ENCODE measurements at regions not wholly inside any gene's neighbourhood (a gene's known extent, or its start where the extent isn't known, plus 50 kb on each side); places are given as distances from the start of the nearest gene placed in this dataset.

DNA sequence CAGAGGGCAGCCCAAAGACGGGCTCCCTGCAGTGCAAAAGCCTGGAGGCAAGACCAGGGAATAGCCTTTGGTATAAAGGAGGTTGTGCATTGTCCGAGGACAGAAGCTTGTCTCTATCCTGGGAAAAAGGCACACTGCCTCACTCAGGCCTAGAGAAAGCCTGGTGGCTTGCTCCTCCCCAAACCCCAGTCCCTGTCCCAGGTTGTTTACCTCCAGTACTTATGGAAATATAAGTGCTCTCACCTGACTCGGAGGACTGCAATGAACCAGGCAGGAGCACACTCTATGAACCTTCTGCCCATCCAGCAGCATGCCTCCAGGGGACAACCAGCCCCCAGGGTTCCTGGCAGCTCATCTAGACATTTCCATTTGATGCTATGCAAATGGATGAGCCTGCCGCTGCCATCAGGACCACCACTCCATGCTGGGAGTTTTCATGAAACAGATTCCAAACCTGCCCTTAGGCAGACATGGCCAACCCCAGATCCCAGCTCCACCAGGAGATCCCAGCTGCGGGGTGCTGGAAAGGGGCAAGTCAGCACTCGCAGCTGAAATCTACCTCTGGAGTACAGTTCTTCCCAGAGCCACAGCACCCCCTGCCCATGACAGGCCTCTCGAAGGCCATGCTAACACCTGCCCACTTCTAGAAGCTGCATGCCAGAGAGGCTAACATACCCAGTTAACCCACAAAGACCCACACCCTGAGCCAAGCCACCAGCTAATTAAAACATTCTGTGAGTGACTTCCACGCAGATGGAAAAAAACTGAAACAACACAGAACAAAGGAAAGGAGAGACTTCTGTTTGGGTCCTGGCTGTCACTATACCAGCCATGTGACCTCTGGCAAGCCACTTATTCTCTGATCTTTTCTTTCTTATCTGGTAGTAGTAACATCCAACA is 101.7 kb downstream of the TTC32 start:
- no peak overlapping the region for H3K4me3 ChIP-seq (ENCODE audit: control insufficient read depth, low read depth, low read length)
- TF ChIP-seq, protein P1, sequence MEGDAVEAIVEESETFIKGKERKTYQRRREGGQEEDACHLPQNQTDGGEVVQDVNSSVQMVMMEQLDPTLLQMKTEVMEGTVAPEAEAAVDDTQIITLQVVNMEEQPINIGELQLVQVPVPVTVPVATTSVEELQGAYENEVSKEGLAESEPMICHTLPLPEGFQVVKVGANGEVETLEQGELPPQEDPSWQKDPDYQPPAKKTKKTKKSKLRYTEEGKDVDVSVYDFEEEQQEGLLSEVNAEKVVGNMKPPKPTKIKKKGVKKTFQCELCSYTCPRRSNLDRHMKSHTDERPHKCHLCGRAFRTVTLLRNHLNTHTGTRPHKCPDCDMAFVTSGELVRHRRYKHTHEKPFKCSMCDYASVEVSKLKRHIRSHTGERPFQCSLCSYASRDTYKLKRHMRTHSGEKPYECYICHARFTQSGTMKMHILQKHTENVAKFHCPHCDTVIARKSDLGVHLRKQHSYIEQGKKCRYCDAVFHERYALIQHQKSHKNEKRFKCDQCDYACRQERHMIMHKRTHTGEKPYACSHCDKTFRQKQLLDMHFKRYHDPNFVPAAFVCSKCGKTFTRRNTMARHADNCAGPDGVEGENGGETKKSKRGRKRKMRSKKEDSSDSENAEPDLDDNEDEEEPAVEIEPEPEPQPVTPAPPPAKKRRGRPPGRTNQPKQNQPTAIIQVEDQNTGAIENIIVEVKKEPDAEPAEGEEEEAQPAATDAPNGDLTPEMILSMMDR (conservative IDR thresholded peaks at IDR 0.05; ENCODE audit: control insufficient read depth, insufficient read depth, low read depth, low read length) = no peak
- DNase-seq (ENCODE audit: low read depth) = peak; percentile 49

DNA sequence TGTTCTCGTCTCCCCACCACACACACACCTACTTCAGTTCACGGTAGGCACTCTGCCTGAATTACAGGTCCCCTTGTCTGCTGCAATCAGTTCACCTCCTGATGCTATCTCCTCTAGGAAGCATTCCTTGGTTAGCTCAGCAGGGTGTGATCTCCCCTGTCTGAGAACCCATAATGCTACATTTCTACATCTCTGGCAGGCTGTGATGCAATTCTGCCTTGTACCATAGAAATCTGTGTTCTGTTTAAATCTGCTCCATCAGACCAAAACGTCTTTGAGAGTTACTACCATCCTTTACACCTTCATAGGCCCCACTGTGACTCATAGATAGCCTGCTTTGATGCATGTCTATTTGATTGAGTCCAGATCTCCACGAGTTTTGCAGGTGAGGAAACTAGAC is 103.9 kb downstream of the TTC32 start:
- no peak overlapping the region for H3K4me3 ChIP-seq (ENCODE audit: control insufficient read depth, low read depth, low read length)
- DNase-seq (ENCODE audit: low read depth) = no peak
- TF ChIP-seq, protein P1 (conservative IDR thresholded peaks at IDR 0.05; ENCODE audit: control insufficient read depth, insufficient read depth, low read depth, low read length) = no peak

DNA sequence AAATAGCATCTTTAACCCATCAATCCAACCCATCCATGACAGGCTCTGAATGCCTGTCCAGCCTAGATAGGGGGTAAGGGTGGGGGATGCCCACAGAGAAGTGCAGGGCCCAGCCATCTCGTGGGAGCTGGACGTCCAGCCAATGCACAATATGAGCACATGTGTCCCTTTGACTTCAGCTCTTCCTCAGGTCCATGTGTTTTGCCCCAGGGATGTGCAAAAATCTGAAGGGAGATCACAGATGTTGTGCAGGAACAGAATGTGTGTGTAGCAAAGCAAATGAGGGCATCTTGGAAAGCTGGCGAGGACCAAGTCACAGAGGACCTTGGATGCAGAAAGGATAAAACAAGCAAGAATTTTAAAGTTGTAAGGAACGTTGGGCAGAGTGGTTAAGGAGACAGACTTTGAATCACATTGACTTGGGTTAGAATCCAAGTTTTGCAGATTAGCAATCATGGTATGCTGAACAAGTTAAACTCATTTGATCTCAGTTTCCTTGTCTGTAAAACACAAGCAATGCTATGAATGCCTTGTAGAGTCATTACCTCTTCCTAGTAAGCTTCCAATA is 104.5 kb downstream of the TTC32 start:
- TF ChIP-seq, protein P1 (conservative IDR thresholded peaks at IDR 0.05; ENCODE audit: control insufficient read depth, insufficient read depth, low read depth, low read length) = no peak
- DNase-seq (ENCODE audit: low read depth) = no peak

DNA sequence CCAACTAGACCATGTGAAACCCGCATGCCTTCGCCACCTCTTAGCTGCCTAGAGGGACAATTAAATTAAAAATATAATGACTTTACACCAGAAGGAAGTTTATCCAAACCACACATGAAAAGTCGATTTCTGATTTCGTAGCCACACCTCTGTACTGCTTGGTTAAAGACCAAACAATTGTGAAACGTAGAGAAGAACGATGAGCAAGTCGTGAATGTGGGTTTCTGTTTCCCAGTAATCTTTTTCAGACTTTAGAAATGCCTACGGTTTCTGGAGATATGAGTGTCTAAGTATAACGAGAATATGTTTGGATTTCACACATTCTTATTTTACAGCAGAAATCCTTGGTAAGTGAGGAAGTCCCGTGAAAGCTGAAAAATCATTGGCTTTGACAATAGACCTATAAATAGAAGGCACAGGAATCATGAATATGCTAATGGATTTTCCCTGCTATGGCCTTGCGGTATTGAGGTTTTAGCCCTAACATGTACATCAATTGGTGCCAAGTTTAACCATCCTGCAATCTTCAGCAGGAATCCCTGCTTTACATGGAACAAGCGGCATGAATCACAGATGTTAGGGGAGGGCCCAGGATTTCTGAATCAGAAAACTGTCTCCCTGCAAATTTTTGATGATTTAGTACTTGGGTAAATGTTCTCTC is 105.6 kb downstream of the TTC32 start:
- DNase-seq (ENCODE audit: low read depth) = peak; percentile 91
- no peak overlapping the region for H3K4me3 ChIP-seq (ENCODE audit: control insufficient read depth, low read depth, low read length)
- TF ChIP-seq, protein P1 (conservative IDR thresholded peaks at IDR 0.05; ENCODE audit: control insufficient read depth, insufficient read depth, low read depth, low read length) = no peak

More for the DNA sequence above, 104.5 kb downstream of the TTC32 start:
- H3K4me3 ChIP-seq (ENCODE audit: control insufficient read depth, low read depth, low read length) = no peak overlapping the region

DNA sequence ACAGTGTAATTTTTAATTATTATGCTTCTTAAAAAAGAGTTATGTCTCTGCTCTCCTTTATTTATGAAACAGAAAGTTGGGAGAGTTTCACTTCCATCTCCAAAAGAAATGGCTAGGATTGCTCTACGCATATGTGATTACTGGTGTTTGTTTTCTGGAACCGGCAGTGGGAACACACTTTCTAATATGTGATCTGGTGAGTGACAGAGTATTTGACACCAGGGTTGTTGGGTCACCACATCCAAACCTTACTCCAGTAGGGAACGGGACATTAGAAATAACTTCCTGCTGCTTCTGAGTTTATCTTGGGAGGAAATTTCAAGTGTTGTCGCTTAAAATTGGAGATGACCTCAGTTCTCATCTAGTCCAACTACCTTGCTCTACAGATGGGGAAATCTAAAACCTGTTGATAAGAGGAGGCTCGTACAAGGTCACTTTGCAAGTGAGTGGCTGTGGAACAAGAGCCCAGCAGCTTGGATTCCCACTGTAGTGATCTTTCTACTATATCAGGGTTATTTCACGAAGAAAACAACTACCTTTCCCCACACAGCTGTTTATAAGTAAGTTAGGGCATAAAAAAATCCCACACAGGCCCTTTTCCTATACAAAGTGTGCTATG is 108.5 kb downstream of the TTC32 start:
- no peak for DNase-seq (ENCODE audit: low read depth)
- TF ChIP-seq, protein P1 (conservative IDR thresholded peaks at IDR 0.05; ENCODE audit: control insufficient read depth, insufficient read depth, low read depth, low read length) = no peak
- H3K4me3 ChIP-seq (ENCODE audit: control insufficient read depth, low read depth, low read length) = no peak overlapping the region

DNA sequence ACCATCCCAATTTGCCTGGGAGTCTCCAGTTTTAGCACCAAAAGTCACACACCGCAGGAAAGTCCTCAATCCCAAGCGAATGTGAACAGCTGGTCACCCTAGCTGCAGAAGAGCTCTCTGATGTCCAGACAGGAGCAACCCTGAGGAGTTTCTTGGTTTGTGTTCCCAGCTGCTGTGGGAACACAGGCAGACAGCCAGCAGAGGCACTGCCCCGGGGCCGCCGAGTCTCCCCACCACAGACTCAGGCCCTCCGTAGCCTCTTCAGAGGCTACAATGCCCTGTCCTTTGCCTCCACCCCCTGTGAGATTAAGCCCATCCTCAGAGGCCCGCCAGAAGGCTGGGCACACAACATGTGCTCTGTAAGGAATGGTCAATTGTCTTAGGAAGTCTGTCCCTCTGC is 111.5 kb downstream of the TTC32 start:
- no peak for DNase-seq (ENCODE audit: low read depth)
- no peak overlapping the region for H3K4me3 ChIP-seq (ENCODE audit: control insufficient read depth, low read depth, low read length)
- TF ChIP-seq, protein P1 (conservative IDR thresholded peaks at IDR 0.05; ENCODE audit: control insufficient read depth, insufficient read depth, low read depth, low read length) = no peak
